ENCODE measurements at regions not wholly inside any gene's neighbourhood (a gene's known extent, or its start where the extent isn't known, plus 50 kb on each side); places are given as distances from the start of the nearest gene placed in this dataset.

- TF ChIP-seq CTCF (IDR thresholded peaks at IDR 0.05) (no peak), IRF1 (CRISPR knock-in tag; IDR thresholded peaks at IDR 0.05) (no peak), E2F1 (CRISPR knock-in tag; IDR thresholded peaks at IDR 0.05) (no peak), ETV6 (CRISPR knock-in tag; IDR thresholded peaks at IDR 0.05) (no peak), JUN (CRISPR knock-in tag; IDR thresholded peaks at IDR 0.05) (no peak), GABPB1 (CRISPR knock-in tag; IDR thresholded peaks at IDR 0.05) (no peak), ATF1 (CRISPR knock-in tag; IDR thresholded peaks at IDR 0.05) (no peak), CBFB (CRISPR knock-in tag; IDR thresholded peaks at IDR 0.05; ENCODE audit: low read depth) (no peak), FOXP1 (CRISPR knock-in tag; IDR thresholded peaks at IDR 0.05; ENCODE audit: borderline replicate concordance) (no peak)
These were observed 100.5 kb downstream of the CDC42EP3 start for GRCh38 chr2:37570773-37571586.

All from WTC11 (cell line).